ENCODE measurements at regions not wholly inside any gene's neighbourhood (a gene's known extent, or its start where the extent isn't known, plus 50 kb on each side); places are given as distances from the start of the nearest gene placed in this dataset.

DNA sequence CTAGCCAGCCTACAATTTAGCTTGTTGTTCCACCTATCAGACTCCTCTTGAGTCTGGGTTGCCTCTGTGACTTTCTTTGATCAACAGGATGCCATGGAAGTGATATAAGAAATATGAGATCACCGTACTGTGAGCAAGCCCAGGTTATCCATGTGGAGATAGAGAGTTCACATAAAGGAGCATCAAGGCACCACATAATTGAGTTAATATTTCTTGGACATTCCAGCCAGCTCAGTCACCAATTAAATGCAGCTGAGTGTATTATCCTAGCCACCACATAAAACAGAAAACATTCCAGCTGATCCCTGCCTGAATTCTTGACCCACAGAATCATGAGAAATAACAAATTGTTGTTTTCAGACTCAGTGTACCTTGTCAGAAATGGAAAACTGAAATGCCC, 253.6 kb downstream of the PPP1R2C start:
- TF ChIP-seq, protein P1, sequence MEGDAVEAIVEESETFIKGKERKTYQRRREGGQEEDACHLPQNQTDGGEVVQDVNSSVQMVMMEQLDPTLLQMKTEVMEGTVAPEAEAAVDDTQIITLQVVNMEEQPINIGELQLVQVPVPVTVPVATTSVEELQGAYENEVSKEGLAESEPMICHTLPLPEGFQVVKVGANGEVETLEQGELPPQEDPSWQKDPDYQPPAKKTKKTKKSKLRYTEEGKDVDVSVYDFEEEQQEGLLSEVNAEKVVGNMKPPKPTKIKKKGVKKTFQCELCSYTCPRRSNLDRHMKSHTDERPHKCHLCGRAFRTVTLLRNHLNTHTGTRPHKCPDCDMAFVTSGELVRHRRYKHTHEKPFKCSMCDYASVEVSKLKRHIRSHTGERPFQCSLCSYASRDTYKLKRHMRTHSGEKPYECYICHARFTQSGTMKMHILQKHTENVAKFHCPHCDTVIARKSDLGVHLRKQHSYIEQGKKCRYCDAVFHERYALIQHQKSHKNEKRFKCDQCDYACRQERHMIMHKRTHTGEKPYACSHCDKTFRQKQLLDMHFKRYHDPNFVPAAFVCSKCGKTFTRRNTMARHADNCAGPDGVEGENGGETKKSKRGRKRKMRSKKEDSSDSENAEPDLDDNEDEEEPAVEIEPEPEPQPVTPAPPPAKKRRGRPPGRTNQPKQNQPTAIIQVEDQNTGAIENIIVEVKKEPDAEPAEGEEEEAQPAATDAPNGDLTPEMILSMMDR (IDR thresholded peaks at IDR 0.05): no peak
- no peak for TF ChIP-seq POLR2A (IDR thresholded peaks at IDR 0.05)

All from body of pancreas (tissue), 4 donors.